Stromal cell of bone marrow (primary cell): ENCODE measurements at regions not wholly inside any gene's neighbourhood (a gene's known extent, or its start where the extent isn't known, plus 50 kb on each side); places are given as distances from the start of the nearest gene placed in this dataset.

ENCODE experiments used
- DNase-seq: peaks from one replicate; pipeline ENCODE4 v3.0.0-alpha.2; 2012; ENCODE audit warnings: low read depth

GRCh38 chr13:75132701-75133695 is 349.0 kb downstream of the TBC1D4 start:
- no peak for DNase-seq

- peak; percentile 43 for DNase-seq
These were observed 352.6 kb downstream of the TBC1D4 start for GRCh38 chr13:75129331-75129730.

GRCh38 chr13:75124415-75124814 is 357.6 kb downstream of the TBC1D4 start:
- DNase-seq = no peak

GRCh38 chr13:75123428-75123827 is 358.5 kb downstream of the TBC1D4 start:
- DNase-seq = no peak

GRCh38 chr13:75120085-75120484 is 361.9 kb downstream of the TBC1D4 start:
- no peak for DNase-seq

GRCh38 chr13:75115171-75115570 is 366.8 kb downstream of the TBC1D4 start:
- no peak for DNase-seq

GRCh38 chr13:75103976-75104375 is 378.0 kb downstream of the TBC1D4 start:
- peak; percentile 7 for DNase-seq

- no peak for DNase-seq
These were observed 379.8 kb downstream of the TBC1D4 start for GRCh38 chr13:75102001-75102716.

- DNase-seq = no peak
These were observed 380.6 kb downstream of the TBC1D4 start for GRCh38 chr13:75101348-75101747.

GRCh38 chr13:75092143-75092542 is 389.8 kb downstream of the TBC1D4 start:
- no peak for DNase-seq

- DNase-seq = no peak
These were observed 390.3 kb downstream of the TBC1D4 start for GRCh38 chr13:75091718-75092117.

- DNase-seq = no peak
These were observed 390.9 kb downstream of the TBC1D4 start for GRCh38 chr13:75090872-75091615.

GRCh38 chr13:75088915-75089314 is 393.1 kb downstream of the TBC1D4 start:
- DNase-seq = no peak

GRCh38 chr13:75079226-75079625 is 402.7 kb downstream of the TBC1D4 start:
- peak; percentile 79 for DNase-seq

- no peak for DNase-seq
These were observed 405.5 kb downstream of the TBC1D4 start for GRCh38 chr13:75076476-75076875.

GRCh38 chr13:75073786-75074185 is 408.2 kb downstream of the TBC1D4 start:
- no peak for DNase-seq

- DNase-seq = no peak
These were observed 409.1 kb downstream of the TBC1D4 start for GRCh38 chr13:75072891-75073290.

- no peak for DNase-seq
These were observed 409.6 kb downstream of the TBC1D4 start for GRCh38 chr13:75072368-75072767.

GRCh38 chr13:75071796-75072195 is 410.2 kb downstream of the TBC1D4 start:
- no peak for DNase-seq

- DNase-seq = no peak
These were observed 410.6 kb downstream of the TBC1D4 start for GRCh38 chr13:75071395-75071794.

GRCh38 chr13:75061909-75062308 is 420.1 kb downstream of the TBC1D4 start:
- no peak for DNase-seq

- no peak for DNase-seq
These were observed 426.7 kb downstream of the TBC1D4 start for GRCh38 chr13:75055296-75055695.
